Endothelial cell (in vitro differentiated cells): ENCODE measurements at regions not wholly inside any gene's neighbourhood (a gene's known extent, or its start where the extent isn't known, plus 50 kb on each side); places are given as distances from the start of the nearest gene placed in this dataset.
"Not testable (repeated sequence)": the region's sequence is repeated elsewhere in the genome, so short reads cannot be mapped to it uniquely, and the experiment has no call there.

Source experiments
- DNase-seq: peaks from one replicate; pipeline ENCODE4 v3.0.0; 2021; ENCODE audit warnings: low spot score
- H3K27ac Mint-ChIP-seq: one replicate; pipeline ENCODE4 v1.8.0; 2021; ENCODE audit warnings: mixed read lengths, inconsistent platforms; ENCODE audit not compliant: unreplicated experiment
- H3K27me3 Mint-ChIP-seq: one replicate; pipeline ENCODE4 v1.8.0; 2021; ENCODE audit warnings: mild to moderate bottlenecking, moderate library complexity, mixed read lengths, inconsistent platforms; ENCODE audit not compliant: unreplicated experiment
- H3K36me3 Mint-ChIP-seq: one replicate; pipeline ENCODE4 v1.8.0; 2021; ENCODE audit warnings: mild to moderate bottlenecking, low read depth, mixed read lengths, inconsistent platforms; ENCODE audit not compliant: unreplicated experiment
- H3K4me1 Mint-ChIP-seq: one replicate; pipeline ENCODE4 v1.8.0; 2021; ENCODE audit warnings: mild to moderate bottlenecking, mixed read lengths, inconsistent platforms; ENCODE audit not compliant: unreplicated experiment
- H3K4me3 Mint-ChIP-seq: one replicate; pipeline ENCODE4 v1.8.0; 2021; ENCODE audit warnings: mild to moderate bottlenecking, mixed read lengths, inconsistent platforms; ENCODE audit not compliant: unreplicated experiment
- H3K9me3 Mint-ChIP-seq: one replicate; pipeline ENCODE4 v1.8.0; 2021; ENCODE audit warnings: mixed read lengths, inconsistent platforms; ENCODE audit not compliant: unreplicated experiment
- TF ChIP-seq, protein P1 (sequence below): fragments of 200-600 bp; sonication (generic); IDR thresholded peaks from one replicate; pipeline ENCODE4 v1.5.0; 2021; ENCODE audit warnings: antibody characterized with exemption; ENCODE audit not compliant: unreplicated experiment

GRCh38 chr14:106044949-106045596 is 518.7 kb downstream of the TMEM121 start:
- DNase-seq, result no peak
- no peaks in the 10 kb centered on the region for H3K4me1 Mint-ChIP-seq
- peaks cover 9% of the 10 kb centered on the region for H3K36me3 Mint-ChIP-seq
- H3K4me3 Mint-ChIP-seq, result no peak overlapping the region
- peaks cover 6% of the 10 kb centered on the region for H3K27me3 Mint-ChIP-seq
- TF ChIP-seq, protein P1, sequence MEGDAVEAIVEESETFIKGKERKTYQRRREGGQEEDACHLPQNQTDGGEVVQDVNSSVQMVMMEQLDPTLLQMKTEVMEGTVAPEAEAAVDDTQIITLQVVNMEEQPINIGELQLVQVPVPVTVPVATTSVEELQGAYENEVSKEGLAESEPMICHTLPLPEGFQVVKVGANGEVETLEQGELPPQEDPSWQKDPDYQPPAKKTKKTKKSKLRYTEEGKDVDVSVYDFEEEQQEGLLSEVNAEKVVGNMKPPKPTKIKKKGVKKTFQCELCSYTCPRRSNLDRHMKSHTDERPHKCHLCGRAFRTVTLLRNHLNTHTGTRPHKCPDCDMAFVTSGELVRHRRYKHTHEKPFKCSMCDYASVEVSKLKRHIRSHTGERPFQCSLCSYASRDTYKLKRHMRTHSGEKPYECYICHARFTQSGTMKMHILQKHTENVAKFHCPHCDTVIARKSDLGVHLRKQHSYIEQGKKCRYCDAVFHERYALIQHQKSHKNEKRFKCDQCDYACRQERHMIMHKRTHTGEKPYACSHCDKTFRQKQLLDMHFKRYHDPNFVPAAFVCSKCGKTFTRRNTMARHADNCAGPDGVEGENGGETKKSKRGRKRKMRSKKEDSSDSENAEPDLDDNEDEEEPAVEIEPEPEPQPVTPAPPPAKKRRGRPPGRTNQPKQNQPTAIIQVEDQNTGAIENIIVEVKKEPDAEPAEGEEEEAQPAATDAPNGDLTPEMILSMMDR, result no peak
- H3K9me3 Mint-ChIP-seq, result peaks cover 24% of the 10 kb centered on the region
- no peak overlapping the region for H3K27ac Mint-ChIP-seq

GRCh38 chr14:106051796-106052195 is 525.4 kb downstream of the TMEM121 start:
- Mint-ChIP-seq H3K4me1 (no peaks in the 10 kb centered on the region), H3K36me3 (peaks cover 4% of the 10 kb centered on the region), H3K27me3 (peaks cover 6% of the 10 kb centered on the region), H3K27ac (no peak overlapping the region), H3K4me3 (no peak overlapping the region), H3K9me3 (peaks cover 37% of the 10 kb centered on the region)
- no peak for DNase-seq
- TF ChIP-seq, protein P1, result no peak

GRCh38 chr14:106055289-106055688 is 528.9 kb downstream of the TMEM121 start:
- H3K4me1 Mint-ChIP-seq, result no peaks in the 10 kb centered on the region
- H3K36me3 Mint-ChIP-seq, result peaks cover 8% of the 10 kb centered on the region
- TF ChIP-seq, protein P1, result no peak
- H3K27ac Mint-ChIP-seq, result no peak overlapping the region
- no peak for DNase-seq
- no peak overlapping the region for H3K4me3 Mint-ChIP-seq
- H3K9me3 Mint-ChIP-seq, result peaks cover 42% of the 10 kb centered on the region
- H3K27me3 Mint-ChIP-seq, result peaks cover 7% of the 10 kb centered on the region

DNA sequence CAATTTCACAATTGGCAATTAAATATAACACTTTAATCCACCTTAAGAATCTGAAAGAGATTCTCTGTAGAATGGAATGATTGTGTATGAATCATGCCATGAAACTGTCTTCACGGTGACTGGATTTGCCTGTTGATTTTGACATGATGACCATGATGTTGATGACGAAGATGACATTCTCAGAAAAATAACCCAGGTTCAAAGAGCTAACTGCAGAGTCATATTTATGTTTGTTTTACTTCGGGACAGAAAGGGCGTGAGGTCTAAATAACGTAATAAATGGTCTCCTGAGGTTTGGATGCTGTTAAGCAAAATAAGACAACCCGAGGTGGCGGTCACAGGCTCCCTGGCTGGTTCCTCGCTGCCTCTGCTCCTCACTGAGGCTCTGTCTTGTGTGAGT is 532.0 kb downstream of the TMEM121 start:
- Mint-ChIP-seq H3K9me3 (peaks cover 31% of the 10 kb centered on the region), H3K27me3 (peaks cover 9% of the 10 kb centered on the region), H3K4me1 (no peaks in the 10 kb centered on the region), H3K36me3 (peaks cover 12% of the 10 kb centered on the region), H3K4me3 (no peak overlapping the region), H3K27ac (no peak overlapping the region)
- no peak for DNase-seq
- TF ChIP-seq, protein P1, result no peak

DNA sequence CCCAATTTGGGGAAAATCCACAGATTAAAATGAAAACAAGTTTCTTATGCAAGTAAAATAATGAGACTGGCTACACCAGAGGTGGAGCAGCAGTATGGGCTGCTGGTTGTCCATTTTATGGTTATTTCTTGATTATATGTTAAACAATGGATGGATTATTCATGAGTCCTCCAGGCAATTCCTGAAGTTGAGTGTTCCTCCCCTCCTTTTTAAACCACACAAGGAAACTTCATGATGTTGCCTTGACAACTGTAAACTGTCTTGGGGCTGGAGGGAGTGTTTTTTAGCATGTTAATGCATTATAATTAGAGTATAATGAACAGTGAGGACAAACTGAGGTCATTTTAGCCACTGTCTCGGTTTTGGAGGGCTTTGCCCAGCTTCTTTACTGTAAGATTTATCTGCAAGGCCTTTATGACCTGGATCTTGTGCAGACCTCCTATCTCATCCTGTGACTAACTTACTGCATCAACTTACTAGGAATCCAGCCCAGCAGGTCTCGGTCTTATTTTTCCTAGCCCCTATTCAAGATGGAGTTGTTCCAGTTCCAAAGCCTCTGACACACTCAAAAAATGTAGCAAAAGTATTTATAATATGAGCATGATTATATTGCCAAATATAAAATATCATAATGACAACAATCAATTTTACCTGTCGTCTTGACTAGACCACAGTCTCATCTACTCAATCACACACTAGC is 534.0 kb downstream of the TMEM121 start:
- Mint-ChIP-seq H3K4me3 (no peak overlapping the region), H3K27me3 (peaks cover 9% of the 10 kb centered on the region), H3K27ac (no peak overlapping the region), H3K4me1 (no peaks in the 10 kb centered on the region), H3K36me3 (peaks cover 12% of the 10 kb centered on the region), H3K9me3 (peaks cover 24% of the 10 kb centered on the region)
- DNase-seq, result no peak
- TF ChIP-seq, protein P1, result no peak

GRCh38 chr14:106061877-106062500 is 535.6 kb downstream of the TMEM121 start:
- not testable (repeated sequence) for H3K4me1 Mint-ChIP-seq, DNase-seq, H3K27me3 Mint-ChIP-seq, H3K27ac Mint-ChIP-seq, H3K4me3 Mint-ChIP-seq
- H3K9me3 Mint-ChIP-seq, result peaks cover 33% of the 10 kb centered on the region
- peaks cover 12% of the 10 kb centered on the region for H3K36me3 Mint-ChIP-seq
